RCC 7860 (cell line): ENCODE measurements at regions not wholly inside any gene's neighbourhood (a gene's known extent, or its start where the extent isn't known, plus 50 kb on each side); places are given as distances from the start of the nearest gene placed in this dataset.
"Not testable (repeated sequence)": the region's sequence is repeated elsewhere in the genome, so short reads cannot be mapped to it uniquely, and the experiment has no call there.

Experiments used
- DNase-seq: peaks from one replicate; pipeline ENCODE4 v3.0.0-alpha.2; 2015; ENCODE audit warnings: low spot score
- FAIRE-seq: peaks from 2 replicates; lab custom pipeline; 2012; peaks lifted over from hg19 to GRCh38; lab: Jason Lieb, UNC

- FAIRE-seq (peak; percentile 86), DNase-seq (peak; percentile 92)
Measured at GRCh38 chr13:28574617-28575142, 79.8 kb upstream of the FLT1 start.

GRCh38 chr13:28573595-28574373, 78.9 kb upstream of the FLT1 start:
- no peak for DNase-seq
- no peak for FAIRE-seq

GRCh38 chr13:28572871-28573270, 77.9 kb upstream of the FLT1 start:
- no peak for FAIRE-seq
- no peak for DNase-seq

GRCh38 chr13:28570356-28570755, 75.4 kb upstream of the FLT1 start:
- DNase-seq, FAIRE-seq: not testable (repeated sequence)

- FAIRE-seq (no peak), DNase-seq (no peak)
Measured at GRCh38 chr13:28569886-28570285, 75.0 kb upstream of the FLT1 start.

GRCh38 chr13:28568286-28568685, 73.4 kb upstream of the FLT1 start:
- FAIRE-seq (no peak), DNase-seq (no peak)

- DNase-seq: no peak
- FAIRE-seq: no peak
Measured at GRCh38 chr13:28566891-28567290, 72.0 kb upstream of the FLT1 start.

GRCh38 chr13:28566283-28566682, 71.4 kb upstream of the FLT1 start:
- no peak for DNase-seq
- FAIRE-seq: no peak

- FAIRE-seq (no peak), DNase-seq (no peak)
Measured at GRCh38 chr13:28564030-28564429, 69.1 kb upstream of the FLT1 start.

GRCh38 chr13:28563609-28564008, 68.7 kb upstream of the FLT1 start:
- FAIRE-seq: no peak
- no peak for DNase-seq

GRCh38 chr13:28560612-28561011, 65.7 kb upstream of the FLT1 start:
- DNase-seq: no peak
- no peak for FAIRE-seq

GRCh38 chr13:28559636-28560259, 64.8 kb upstream of the FLT1 start:
- no peak for DNase-seq
- FAIRE-seq: no peak

GRCh38 chr13:28558567-28558966, 63.6 kb upstream of the FLT1 start:
- DNase-seq (no peak), FAIRE-seq (no peak)

- DNase-seq: peak; percentile 20
Measured at GRCh38 chr13:28557725-28558520, 63.0 kb upstream of the FLT1 start.

GRCh38 chr13:28555096-28555495, 60.2 kb upstream of the FLT1 start:
- DNase-seq (no peak), FAIRE-seq (no peak)

More at GRCh38 chr13:28557725-28558520, 63.0 kb upstream of the FLT1 start:
- no peak for FAIRE-seq

- DNase-seq: no peak
- FAIRE-seq: no peak
Measured at GRCh38 chr13:28553971-28554370, 59.0 kb upstream of the FLT1 start.

GRCh38 chr13:28552288-28552687, 57.4 kb upstream of the FLT1 start:
- no peak for DNase-seq
- no peak for FAIRE-seq

GRCh38 chr13:28551498-28551895, 56.6 kb upstream of the FLT1 start:
- DNase-seq (no peak), FAIRE-seq (no peak)

- FAIRE-seq (no peak), DNase-seq (no peak)
Measured at GRCh38 chr13:28550721-28551497, 56.0 kb upstream of the FLT1 start.

- DNase-seq (no peak), FAIRE-seq (no peak)
Measured at GRCh38 chr13:28550091-28550490, 55.2 kb upstream of the FLT1 start.

- FAIRE-seq (no peak), DNase-seq (no peak)
Measured at GRCh38 chr13:28548872-28549271, 53.9 kb upstream of the FLT1 start.
